Progenitor cell of endocrine pancreas (in vitro differentiated cells): ENCODE measurements at regions not wholly inside any gene's neighbourhood (a gene's known extent, or its start where the extent isn't known, plus 50 kb on each side); places are given as distances from the start of the nearest gene placed in this dataset.

Source experiments
- DNase-seq: peaks from one replicate; pipeline ENCODE4 v3.0.0; 2021; ENCODE audit warnings: low spot score; ENCODE audit not compliant: unreplicated experiment
- H3K27ac Mint-ChIP-seq: 2 replicates; pipeline ENCODE4 v1.8.0; 2021; ENCODE audit warnings: mild to moderate bottlenecking, moderate library complexity, mixed read lengths
- H3K27me3 Mint-ChIP-seq: 2 replicates; pipeline ENCODE4 v1.8.0; 2021; ENCODE audit warnings: mixed read lengths
- H3K36me3 Mint-ChIP-seq: 2 replicates; pipeline ENCODE4 v1.8.0; 2022; ENCODE audit warnings: mixed read lengths; ENCODE audit not compliant: insufficient read depth
- H3K4me1 Mint-ChIP-seq: 2 replicates; pipeline ENCODE4 v1.8.0; 2021; ENCODE audit warnings: low read depth, mixed read lengths
- H3K4me3 Mint-ChIP-seq: 2 replicates; pipeline ENCODE4 v1.8.0; 2021; ENCODE audit warnings: low read depth, mild to moderate bottlenecking, moderate library complexity, mixed read lengths
- H3K9me3 Mint-ChIP-seq: 2 replicates; pipeline ENCODE4 v1.8.0; 2021; ENCODE audit warnings: low read depth, mixed read lengths
- CTCF ChIP-seq: fragments of 200-600 bp; sonication (generic); IDR thresholded peaks from one replicate; pipeline ENCODE4 v1.5.0; 2021; ENCODE audit warnings: antibody characterized with exemption, mild to moderate bottlenecking; ENCODE audit not compliant: unreplicated experiment

GRCh38 chr3:170712798-170713197 lies 126.9 kb upstream of the SLC7A14 start:
- no peak for TF ChIP-seq CTCF
- no peak for DNase-seq
- H3K9me3 Mint-ChIP-seq: peaks cover 16% of the 10 kb centered on the region
- H3K4me1 Mint-ChIP-seq: no peaks in the 10 kb centered on the region
- peaks cover 5% of the 10 kb centered on the region for H3K27me3 Mint-ChIP-seq
- H3K36me3 Mint-ChIP-seq: no peaks in the 10 kb centered on the region
- no peak overlapping the region for H3K27ac Mint-ChIP-seq
- H3K4me3 Mint-ChIP-seq: no peak overlapping the region

DNA sequence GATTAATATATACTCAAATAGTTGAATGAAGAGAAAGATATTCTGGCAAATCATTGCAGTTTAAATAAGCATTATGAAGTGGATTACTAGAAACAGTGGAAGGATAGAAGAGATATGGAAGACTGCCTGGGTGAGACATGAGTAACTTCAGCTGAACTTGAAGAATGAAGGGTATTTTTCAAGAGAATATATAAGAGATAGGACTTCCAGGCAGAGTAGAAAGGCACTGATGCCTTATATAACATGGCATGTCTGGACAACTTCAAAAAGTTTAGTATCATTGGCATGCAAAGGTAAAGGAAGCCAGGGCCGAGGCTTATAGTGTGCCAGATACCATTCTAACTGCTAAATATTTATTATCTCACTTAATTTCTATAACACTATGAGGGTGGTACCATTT lies 126.5 kb upstream of the SLC7A14 start:
- Mint-ChIP-seq H3K36me3 (no peaks in the 10 kb centered on the region), H3K4me1 (no peaks in the 10 kb centered on the region), H3K4me3 (no peak overlapping the region), H3K9me3 (peaks cover 16% of the 10 kb centered on the region), H3K27ac (no peak overlapping the region), H3K27me3 (peaks cover 10% of the 10 kb centered on the region)
- TF ChIP-seq CTCF: no peak
- DNase-seq: no peak

GRCh38 chr3:170711786-170712185 lies 125.9 kb upstream of the SLC7A14 start:
- Mint-ChIP-seq H3K36me3 (no peaks in the 10 kb centered on the region), H3K4me1 (no peaks in the 10 kb centered on the region), H3K9me3 (peaks cover 16% of the 10 kb centered on the region), H3K27me3 (peaks cover 11% of the 10 kb centered on the region), H3K27ac (no peak overlapping the region), H3K4me3 (no peak overlapping the region)
- DNase-seq: no peak
- no peak for TF ChIP-seq CTCF

GRCh38 chr3:170709046-170709445 lies 123.2 kb upstream of the SLC7A14 start:
- Mint-ChIP-seq H3K27me3 (peaks cover 7% of the 10 kb centered on the region), H3K4me1 (no peaks in the 10 kb centered on the region), H3K9me3 (peaks cover 13% of the 10 kb centered on the region), H3K36me3 (no peaks in the 10 kb centered on the region), H3K27ac (no peak overlapping the region), H3K4me3 (no peak overlapping the region)
- no peak for DNase-seq
- TF ChIP-seq CTCF: no peak

- peaks cover 7% of the 10 kb centered on the region for H3K27me3 Mint-ChIP-seq
- no peak overlapping the region for H3K4me3 Mint-ChIP-seq
- peaks cover 13% of the 10 kb centered on the region for H3K9me3 Mint-ChIP-seq
- H3K4me1 Mint-ChIP-seq: no peaks in the 10 kb centered on the region
- DNase-seq: no peak
- no peaks in the 10 kb centered on the region for H3K36me3 Mint-ChIP-seq
- no peak for TF ChIP-seq CTCF
- no peak overlapping the region for H3K27ac Mint-ChIP-seq
Measured at GRCh38 chr3:170707899-170708298, 122.0 kb upstream of the SLC7A14 start.
